HG03066 (cell line): ENCODE measurements at regions not wholly inside any gene's neighbourhood (a gene's known extent, or its start where the extent isn't known, plus 50 kb on each side); places are given as distances from the start of the nearest gene placed in this dataset.
"Not testable (repeated sequence)": the region's sequence is repeated elsewhere in the genome, so short reads cannot be mapped to it uniquely, and the experiment has no call there.

Experiments used
- ATAC-seq: cut with Tn5 transposase; IDR thresholded peaks from one replicate; pipeline ENCODE4 v1.9.1; 2021; ENCODE audit warnings: low read depth; ENCODE audit not compliant: unreplicated experiment

DNA sequence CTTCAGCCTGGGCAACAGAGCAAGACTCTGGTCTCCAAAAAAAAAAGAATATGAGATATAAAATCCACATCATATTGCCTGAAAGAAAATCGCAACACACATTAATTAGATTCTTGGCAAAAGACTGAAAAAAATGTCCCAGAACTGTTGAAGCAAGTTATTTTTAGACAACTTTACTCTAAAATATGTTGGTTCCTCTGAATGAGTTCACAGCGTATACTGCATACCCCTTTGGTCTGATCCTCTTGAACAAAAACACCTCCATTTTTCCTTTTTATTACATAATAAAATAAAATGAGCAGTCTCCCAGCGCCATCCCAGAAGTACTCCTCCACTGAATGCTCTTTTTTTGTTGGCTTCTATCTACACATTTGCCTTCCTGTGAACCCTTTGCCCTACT, 126.0 kb upstream of the TMEM170B start:
- no peak for ATAC-seq

DNA sequence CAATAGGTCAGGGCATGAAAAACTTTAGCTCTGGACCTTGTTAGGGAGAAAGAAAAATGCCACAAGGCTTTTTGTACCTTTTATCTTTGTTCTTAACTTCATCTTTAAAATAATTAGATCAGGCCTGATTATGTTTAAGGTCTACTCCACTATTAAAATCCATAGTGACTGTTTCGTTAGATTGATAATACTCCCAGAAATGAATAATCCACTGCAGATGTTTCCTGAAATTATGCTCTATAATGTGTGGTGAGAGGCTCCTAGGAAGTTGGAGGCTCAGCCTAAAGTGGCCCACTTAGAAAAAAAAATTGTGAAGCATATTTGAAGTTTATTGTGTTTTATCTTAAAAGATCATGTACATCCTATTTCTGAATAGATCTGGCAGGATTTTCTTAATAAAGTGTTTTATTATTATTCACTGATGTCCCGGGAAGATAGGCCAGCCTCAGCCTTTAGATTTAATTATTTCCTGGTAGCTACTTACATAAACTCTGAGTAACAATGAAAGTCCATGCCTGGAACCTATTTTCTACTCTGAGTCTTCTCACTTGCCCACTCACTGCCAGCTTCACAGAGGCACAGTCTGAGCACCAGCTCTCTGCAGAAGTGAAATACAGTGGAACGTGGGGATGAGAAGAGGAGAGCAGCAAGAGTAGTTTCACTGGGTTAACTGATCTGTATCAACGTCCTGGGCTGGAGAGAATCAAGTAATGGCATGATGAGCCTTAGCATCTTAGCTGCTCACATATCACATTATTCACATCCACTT, 126.8 kb upstream of the TMEM170B start:
- no peak for ATAC-seq

- ATAC-seq = no peak
Observed at GRCh38 chr6:11409371-11409770, 128.2 kb upstream of the TMEM170B start.

DNA sequence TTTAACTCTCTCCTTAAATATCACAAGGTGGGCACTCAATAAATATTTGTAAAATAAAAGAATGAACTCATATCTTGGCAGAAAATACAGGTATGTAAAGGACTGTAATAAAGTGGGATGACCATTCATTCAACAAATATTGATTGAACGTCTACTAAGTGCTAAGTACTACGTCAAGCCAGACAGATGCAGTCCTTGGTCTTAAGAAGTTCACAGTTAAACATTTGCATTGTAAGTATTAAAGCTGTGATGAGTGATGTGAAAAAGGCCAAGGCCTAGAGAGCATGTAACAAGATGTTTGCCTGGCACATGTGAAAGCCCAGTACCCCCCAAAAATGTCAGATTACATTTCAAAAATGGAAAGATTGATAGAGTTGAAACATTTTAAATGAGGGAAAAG, 130.1 kb upstream of the TMEM170B start:
- ATAC-seq = no peak

DNA sequence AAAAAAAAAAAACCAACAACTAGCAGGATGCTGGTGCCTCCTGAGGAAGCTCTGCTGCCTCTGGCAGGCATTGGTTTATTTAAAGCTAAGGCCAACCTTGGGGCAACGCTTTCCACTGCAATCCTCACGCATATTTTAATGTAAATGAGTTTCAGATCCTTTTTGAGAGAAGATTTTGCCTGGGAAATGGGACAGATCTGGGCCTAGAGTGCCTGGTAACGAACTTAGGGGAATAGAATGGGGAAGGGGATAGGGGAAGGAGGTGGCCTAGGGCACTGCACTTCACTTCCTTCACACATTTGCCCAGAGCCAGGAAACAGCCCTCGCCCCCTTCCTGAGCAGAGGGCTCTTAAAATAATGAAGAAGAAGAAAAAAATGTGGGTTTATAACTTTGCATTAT, 132.7 kb upstream of the TMEM170B start:
- ATAC-seq = no peak

DNA sequence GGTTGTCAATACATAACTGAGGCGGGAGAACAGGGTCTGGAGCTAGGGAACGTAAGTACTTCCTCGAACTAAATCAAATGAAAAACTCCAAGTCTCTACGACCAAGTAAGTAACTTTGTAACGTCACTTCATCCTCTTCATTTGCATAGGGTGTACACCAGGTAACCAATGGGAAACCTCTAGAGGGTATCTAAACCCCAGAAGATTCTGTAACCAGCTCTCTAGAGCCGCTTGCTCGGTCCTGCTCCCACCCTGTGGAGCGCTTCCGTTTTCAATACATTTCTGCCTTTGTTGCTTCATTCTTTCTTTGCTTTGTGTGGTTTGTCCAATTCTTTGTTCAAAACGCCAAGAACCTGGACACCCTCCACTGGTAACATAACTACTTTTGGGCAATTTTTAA, 133.5 kb upstream of the TMEM170B start:
- ATAC-seq = no peak

DNA sequence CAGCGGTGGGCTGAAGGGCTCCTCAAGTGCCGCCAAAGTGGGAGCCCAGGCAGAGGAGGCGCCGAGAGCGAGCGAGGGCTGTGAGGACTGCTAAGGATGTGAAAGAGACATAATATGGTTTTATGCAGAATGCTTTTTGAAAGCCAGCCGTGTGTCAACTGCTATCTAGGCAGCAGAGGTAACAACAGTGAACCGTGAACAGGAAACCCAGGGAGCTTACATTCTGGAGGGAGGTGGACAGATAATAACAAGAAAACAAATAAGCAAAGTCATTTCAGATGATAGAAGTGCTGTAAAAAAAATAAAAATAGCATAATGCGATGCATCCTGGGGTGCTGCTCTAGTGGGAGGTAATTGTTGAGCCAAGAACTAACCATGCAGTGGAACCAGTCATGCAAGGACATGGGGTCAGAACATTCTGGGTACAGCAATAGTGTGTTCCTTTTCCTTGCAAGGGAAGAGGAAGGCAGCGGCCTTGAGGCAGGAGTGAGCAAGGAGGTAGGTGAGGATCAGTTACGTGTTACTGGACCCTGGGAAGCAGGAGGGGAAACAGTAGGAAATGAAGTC, 134.4 kb upstream of the TMEM170B start:
- ATAC-seq = no peak

DNA sequence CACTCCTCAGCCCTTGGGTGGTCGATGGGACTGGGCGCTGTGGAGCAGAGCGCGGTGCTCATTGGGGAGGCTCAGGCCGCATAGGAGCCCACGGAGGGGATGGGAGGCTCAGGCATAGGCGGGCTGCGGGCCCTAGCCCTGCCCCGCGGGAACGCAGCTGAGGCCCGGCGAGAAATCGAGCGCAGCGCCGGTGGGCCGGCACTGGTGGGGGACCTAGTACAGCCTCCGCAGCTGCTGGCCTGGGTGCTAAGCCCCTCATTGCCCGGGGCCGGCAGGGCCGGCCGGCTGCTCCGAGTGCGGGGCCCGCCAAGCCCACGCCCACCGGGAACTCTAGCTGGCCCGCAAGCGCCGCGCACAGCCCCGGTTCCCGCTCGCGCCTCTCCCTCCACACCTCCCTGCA, 135.0 kb upstream of the TMEM170B start:
- ATAC-seq = not testable (repeated sequence)

DNA sequence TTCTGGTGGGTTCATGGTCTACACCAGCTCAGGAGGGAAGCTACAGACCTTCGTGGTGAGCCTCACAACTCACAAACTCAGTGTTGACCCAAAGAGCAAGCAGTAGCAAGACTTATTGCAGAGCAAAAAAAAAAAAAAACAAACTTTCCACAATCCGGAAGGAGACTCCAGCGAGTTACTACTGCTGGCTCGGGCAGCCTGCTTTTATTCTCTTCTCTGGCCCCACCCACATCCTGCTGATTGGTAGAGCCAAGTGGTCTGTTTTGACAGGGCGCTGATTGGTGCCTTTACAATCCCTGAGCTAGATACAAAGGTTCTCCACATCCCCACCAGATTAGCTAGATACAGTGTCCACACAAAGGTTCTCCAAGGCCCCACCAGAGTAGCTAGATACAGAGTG, 135.6 kb upstream of the TMEM170B start:
- ATAC-seq = not testable (repeated sequence)

GRCh38 chr6:11398451-11399326, 138.9 kb upstream of the TMEM170B start:
- no peak for ATAC-seq

DNA sequence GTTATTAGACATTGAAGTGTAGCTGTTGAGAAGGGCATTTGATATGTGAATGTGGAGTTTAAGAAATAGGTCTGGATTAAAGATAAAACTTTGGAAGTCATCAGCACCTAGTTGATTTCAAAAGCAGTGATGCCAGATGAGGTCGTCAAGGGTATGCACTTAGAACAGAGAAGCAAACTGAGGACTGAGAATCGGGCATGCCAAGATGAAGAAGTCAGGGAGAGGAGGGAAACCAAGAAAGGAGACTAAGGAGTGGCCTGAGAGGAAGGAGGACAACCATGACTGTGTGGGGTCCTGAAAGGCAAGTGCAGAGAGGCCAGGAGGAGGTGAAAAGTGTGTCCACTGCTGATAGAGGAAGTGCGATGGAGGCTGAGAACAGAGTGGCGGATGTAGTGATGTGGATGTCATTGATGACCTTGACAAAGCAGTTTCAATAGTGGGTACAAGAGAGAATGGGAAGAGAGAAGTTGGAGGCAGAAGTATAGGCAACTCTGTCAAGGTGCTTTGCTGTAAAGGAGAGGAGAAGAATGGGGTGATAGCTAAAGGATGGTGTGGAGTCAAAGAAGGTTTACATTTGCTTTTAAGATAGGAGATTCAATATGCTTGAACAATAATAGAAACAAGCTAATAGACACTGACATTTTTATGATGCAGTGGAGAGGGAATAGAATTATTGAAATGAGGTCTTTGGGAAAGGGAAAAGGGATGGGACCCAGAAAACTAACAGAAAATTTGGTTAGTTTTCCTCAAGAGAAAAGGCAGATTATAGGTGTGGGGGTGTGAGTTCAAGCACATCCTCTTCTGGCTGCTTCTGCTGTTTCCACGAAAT, 139.7 kb upstream of the TMEM170B start:
- ATAC-seq = no peak

DNA sequence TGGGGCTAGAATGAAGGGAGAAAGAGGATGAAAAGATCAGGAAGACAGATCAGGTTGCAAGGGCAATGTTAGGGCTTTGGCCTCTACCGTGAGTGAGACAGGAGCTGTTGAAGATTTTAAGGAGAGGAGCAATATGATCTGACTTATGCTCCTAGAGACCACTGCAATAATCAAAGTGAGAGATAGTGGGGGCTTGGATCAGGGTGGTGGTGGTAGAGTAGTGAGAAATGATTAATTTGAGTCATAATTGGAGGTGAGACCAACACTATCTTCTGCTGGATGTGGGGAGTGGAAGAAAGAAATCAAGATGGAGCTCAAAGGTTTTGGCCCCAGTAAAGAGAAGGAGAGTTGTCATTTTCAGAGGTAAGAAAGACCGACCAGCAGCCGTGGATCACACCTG, 140.7 kb upstream of the TMEM170B start:
- no peak for ATAC-seq

- no peak for ATAC-seq
Observed at GRCh38 chr6:11393713-11394627, 143.6 kb upstream of the TMEM170B start.

- ATAC-seq = no peak
Observed at GRCh38 chr6:11392778-11393507, 144.6 kb upstream of the TMEM170B start.

- no peak for ATAC-seq
Observed at GRCh38 chr6:11391934-11392777, 145.4 kb upstream of the TMEM170B start.

DNA sequence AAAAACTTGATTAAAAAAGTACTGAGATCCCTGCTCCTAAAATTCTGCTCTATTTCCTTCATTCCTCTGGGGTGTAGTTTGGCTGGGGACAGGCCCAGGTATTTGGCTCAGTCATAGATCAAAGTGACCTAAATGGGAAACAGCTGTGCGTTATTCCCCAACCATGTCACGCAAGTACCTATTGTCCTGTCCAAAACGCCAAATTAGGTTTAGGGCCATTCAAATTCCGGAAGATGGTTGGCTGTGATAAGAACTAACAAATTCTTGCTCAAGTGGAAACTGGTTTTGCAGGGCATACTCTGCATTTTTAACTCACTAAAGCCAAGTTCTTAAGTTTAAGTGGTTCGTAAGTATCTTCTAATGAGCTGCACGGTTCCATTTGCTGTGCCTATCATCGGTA, 147.6 kb upstream of the TMEM170B start:
- no peak for ATAC-seq

- no peak for ATAC-seq
Observed at GRCh38 chr6:11388983-11389944, 148.3 kb upstream of the TMEM170B start.
